ENCODE measurements at regions not wholly inside any gene's neighbourhood (a gene's known extent, or its start where the extent isn't known, plus 50 kb on each side); places are given as distances from the start of the nearest gene placed in this dataset.

DNA sequence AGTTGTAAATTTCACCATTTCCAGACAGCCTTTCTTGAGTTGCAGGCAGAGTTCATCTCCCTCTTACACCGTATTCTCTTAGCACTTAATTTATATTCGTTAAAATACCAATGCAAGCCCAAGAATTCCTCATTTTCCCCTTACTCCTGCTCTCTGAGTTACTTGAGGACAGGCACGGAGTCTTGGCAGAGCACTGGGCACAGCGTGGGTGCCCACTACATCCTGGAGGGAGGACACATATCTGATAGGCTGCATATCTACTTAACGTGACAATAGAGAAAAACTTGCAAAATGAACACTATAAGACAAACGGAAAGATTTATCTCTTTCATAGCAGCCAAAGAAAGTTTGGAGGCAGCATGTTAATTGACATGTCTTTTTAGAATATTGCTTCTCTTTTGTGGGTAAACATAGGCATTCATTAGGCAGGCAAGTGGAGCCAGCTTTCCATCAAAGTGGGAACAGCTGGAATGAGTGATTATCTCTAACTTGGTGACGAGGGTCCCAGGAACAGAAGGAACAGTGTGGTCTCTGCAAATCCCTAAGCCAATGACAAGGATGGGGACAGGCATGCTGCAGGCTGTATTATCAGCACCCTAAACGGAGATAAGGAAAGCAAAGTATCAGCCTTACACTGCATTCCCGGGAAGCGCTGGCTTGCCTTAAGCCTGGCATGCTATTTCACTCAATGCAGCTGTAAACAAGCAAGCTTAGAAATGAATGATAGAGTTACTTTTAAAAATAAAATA, 116.5 kb downstream of the RTP4 start:
- TF ChIP-seq CREB1 (IDR thresholded peaks at IDR 0.05) (no peak), JUN (IDR thresholded peaks at IDR 0.05; ENCODE audit: low read depth, low read length) (no peak), EP300 (IDR thresholded peaks at IDR 0.05; ENCODE audit: borderline replicate concordance in 1 of 2, low read depth in 2 of 2, low read length in 2 of 2) (no peak), TEAD4 (IDR thresholded peaks at IDR 0.05; ENCODE audit: low read depth, low read length) (no peak), POLR2A (IDR thresholded peaks at IDR 0.05; ENCODE audit: control extremely low read depth in 1 of 2, low read depth in 2 of 2, low read length in 2 of 2) (no peak), RAD21 (IDR thresholded peaks at IDR 0.05 in 1 of 2, conservative IDR thresholded peaks at IDR 0.05 in 1 of 2; ENCODE audit: low read depth in 2 of 2, low read length in 2 of 2) (no peak), ASH2L (IDR thresholded peaks at IDR 0.05; ENCODE audit: low read length) (no peak), SIX5 (IDR thresholded peaks at IDR 0.05; ENCODE audit: low read depth, low read length) (no peak)
- TF ChIP-seq, protein P1, sequence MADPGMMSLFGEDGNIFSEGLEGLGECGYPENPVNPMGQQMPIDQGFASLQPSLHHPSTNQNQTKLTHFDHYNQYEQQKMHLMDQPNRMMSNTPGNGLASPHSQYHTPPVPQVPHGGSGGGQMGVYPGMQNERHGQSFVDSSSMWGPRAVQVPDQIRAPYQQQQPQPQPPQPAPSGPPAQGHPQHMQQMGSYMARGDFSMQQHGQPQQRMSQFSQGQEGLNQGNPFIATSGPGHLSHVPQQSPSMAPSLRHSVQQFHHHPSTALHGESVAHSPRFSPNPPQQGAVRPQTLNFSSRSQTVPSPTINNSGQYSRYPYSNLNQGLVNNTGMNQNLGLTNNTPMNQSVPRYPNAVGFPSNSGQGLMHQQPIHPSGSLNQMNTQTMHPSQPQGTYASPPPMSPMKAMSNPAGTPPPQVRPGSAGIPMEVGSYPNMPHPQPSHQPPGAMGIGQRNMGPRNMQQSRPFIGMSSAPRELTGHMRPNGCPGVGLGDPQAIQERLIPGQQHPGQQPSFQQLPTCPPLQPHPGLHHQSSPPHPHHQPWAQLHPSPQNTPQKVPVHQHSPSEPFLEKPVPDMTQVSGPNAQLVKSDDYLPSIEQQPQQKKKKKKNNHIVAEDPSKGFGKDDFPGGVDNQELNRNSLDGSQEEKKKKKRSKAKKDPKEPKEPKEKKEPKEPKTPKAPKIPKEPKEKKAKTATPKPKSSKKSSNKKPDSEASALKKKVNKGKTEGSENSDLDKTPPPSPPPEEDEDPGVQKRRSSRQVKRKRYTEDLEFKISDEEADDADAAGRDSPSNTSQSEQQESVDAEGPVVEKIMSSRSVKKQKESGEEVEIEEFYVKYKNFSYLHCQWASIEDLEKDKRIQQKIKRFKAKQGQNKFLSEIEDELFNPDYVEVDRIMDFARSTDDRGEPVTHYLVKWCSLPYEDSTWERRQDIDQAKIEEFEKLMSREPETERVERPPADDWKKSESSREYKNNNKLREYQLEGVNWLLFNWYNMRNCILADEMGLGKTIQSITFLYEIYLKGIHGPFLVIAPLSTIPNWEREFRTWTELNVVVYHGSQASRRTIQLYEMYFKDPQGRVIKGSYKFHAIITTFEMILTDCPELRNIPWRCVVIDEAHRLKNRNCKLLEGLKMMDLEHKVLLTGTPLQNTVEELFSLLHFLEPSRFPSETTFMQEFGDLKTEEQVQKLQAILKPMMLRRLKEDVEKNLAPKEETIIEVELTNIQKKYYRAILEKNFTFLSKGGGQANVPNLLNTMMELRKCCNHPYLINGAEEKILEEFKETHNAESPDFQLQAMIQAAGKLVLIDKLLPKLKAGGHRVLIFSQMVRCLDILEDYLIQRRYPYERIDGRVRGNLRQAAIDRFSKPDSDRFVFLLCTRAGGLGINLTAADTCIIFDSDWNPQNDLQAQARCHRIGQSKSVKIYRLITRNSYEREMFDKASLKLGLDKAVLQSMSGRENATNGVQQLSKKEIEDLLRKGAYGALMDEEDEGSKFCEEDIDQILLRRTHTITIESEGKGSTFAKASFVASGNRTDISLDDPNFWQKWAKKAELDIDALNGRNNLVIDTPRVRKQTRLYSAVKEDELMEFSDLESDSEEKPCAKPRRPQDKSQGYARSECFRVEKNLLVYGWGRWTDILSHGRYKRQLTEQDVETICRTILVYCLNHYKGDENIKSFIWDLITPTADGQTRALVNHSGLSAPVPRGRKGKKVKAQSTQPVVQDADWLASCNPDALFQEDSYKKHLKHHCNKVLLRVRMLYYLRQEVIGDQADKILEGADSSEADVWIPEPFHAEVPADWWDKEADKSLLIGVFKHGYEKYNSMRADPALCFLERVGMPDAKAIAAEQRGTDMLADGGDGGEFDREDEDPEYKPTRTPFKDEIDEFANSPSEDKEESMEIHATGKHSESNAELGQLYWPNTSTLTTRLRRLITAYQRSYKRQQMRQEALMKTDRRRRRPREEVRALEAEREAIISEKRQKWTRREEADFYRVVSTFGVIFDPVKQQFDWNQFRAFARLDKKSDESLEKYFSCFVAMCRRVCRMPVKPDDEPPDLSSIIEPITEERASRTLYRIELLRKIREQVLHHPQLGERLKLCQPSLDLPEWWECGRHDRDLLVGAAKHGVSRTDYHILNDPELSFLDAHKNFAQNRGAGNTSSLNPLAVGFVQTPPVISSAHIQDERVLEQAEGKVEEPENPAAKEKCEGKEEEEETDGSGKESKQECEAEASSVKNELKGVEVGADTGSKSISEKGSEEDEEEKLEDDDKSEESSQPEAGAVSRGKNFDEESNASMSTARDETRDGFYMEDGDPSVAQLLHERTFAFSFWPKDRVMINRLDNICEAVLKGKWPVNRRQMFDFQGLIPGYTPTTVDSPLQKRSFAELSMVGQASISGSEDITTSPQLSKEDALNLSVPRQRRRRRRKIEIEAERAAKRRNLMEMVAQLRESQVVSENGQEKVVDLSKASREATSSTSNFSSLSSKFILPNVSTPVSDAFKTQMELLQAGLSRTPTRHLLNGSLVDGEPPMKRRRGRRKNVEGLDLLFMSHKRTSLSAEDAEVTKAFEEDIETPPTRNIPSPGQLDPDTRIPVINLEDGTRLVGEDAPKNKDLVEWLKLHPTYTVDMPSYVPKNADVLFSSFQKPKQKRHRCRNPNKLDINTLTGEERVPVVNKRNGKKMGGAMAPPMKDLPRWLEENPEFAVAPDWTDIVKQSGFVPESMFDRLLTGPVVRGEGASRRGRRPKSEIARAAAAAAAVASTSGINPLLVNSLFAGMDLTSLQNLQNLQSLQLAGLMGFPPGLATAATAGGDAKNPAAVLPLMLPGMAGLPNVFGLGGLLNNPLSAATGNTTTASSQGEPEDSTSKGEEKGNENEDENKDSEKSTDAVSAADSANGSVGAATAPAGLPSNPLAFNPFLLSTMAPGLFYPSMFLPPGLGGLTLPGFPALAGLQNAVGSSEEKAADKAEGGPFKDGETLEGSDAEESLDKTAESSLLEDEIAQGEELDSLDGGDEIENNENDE (IDR thresholded peaks at IDR 0.05; ENCODE audit: insufficient replicate concordance, low read length) = no peak
- TF ChIP-seq, protein P2, sequence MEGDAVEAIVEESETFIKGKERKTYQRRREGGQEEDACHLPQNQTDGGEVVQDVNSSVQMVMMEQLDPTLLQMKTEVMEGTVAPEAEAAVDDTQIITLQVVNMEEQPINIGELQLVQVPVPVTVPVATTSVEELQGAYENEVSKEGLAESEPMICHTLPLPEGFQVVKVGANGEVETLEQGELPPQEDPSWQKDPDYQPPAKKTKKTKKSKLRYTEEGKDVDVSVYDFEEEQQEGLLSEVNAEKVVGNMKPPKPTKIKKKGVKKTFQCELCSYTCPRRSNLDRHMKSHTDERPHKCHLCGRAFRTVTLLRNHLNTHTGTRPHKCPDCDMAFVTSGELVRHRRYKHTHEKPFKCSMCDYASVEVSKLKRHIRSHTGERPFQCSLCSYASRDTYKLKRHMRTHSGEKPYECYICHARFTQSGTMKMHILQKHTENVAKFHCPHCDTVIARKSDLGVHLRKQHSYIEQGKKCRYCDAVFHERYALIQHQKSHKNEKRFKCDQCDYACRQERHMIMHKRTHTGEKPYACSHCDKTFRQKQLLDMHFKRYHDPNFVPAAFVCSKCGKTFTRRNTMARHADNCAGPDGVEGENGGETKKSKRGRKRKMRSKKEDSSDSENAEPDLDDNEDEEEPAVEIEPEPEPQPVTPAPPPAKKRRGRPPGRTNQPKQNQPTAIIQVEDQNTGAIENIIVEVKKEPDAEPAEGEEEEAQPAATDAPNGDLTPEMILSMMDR (IDR thresholded peaks at IDR 0.05; ENCODE audit: control extremely low read depth in 1 of 3, insufficient read depth in 1 of 3, low read depth in 1 of 3, low read length in 3 of 3) = no peak

Measured in H1 (cell line).